C4-2B (cell line): ENCODE measurements at regions not wholly inside any gene's neighbourhood (a gene's known extent, or its start where the extent isn't known, plus 50 kb on each side); places are given as distances from the start of the nearest gene placed in this dataset.

Source experiments
- ZFX ChIP-seq: fragments of 450-650 bp; IDR thresholded peaks from 2 replicates; pipeline ENCODE4 v1.6.1; 2017
- TF ChIP-seq, protein P1 (sequence below): fragments of 450-650 bp; conservative IDR thresholded peaks from 2 replicates; pipeline ENCODE4 v1.5.1; 2017; ENCODE audit warnings: mild to moderate bottlenecking

DNA sequence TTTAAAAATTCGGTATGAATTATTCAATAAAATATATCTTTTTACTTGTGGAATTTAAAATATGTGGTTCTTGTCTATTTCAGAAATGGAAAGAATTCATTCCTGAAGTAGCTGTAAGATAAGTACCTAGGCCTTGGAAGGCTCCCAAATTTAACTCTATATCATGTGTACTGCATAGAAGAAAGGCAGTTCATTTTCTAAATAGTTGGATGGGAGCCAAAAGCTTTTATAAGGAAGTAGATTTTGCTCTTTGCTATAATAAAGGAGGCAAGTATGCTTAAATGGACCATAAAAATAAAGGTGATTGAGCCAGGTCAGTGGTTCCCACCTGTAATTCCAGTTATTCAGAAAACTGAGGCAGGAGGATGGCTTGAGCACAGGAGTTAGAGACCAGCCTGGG lies 187.5 kb downstream of the ATXN7L3B start:
- TF ChIP-seq, protein P1, sequence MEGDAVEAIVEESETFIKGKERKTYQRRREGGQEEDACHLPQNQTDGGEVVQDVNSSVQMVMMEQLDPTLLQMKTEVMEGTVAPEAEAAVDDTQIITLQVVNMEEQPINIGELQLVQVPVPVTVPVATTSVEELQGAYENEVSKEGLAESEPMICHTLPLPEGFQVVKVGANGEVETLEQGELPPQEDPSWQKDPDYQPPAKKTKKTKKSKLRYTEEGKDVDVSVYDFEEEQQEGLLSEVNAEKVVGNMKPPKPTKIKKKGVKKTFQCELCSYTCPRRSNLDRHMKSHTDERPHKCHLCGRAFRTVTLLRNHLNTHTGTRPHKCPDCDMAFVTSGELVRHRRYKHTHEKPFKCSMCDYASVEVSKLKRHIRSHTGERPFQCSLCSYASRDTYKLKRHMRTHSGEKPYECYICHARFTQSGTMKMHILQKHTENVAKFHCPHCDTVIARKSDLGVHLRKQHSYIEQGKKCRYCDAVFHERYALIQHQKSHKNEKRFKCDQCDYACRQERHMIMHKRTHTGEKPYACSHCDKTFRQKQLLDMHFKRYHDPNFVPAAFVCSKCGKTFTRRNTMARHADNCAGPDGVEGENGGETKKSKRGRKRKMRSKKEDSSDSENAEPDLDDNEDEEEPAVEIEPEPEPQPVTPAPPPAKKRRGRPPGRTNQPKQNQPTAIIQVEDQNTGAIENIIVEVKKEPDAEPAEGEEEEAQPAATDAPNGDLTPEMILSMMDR = no peak
- TF ChIP-seq ZFX = no peak
